GM12873 (cell line): ENCODE measurements at regions not wholly inside any gene's neighbourhood (a gene's known extent, or its start where the extent isn't known, plus 50 kb on each side); places are given as distances from the start of the nearest gene placed in this dataset.

Experiments
- CTCF ChIP-seq: IDR thresholded peaks from 2 replicates; pipeline ENCODE4 v1.5.1; 2012; ENCODE audit warnings: low read depth, mild to moderate bottlenecking, moderate library complexity, low read length, control low read depth; ENCODE audit not compliant: insufficient read depth; ENCODE audit errors: missing control alignments

GRCh38 chr4:14254926-14255325 lies 627.4 kb upstream of the BOD1L1 start:
- TF ChIP-seq CTCF, result no peak

DNA sequence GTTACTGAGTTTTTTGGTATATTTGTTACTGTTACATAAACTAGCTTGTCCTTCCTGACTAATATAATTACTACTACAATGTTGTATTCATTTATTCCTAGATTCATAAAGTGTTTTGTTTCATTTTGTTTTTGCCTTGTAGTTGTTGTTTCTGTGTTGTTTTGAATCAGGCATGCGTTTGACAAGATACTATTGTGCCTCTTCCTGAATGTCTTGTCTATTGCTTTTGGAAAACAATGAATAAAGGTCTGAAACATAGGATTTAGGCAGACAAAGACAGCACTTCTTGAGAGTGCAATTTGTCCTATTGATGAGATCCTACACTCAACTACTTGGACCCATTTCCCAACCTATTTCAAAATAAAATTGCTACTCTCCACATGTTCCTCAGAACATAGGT lies 630.4 kb upstream of the BOD1L1 start:
- TF ChIP-seq CTCF, result no peak

- no peak for TF ChIP-seq CTCF
These were observed 632.4 kb upstream of the BOD1L1 start for GRCh38 chr4:14259936-14260335.

DNA sequence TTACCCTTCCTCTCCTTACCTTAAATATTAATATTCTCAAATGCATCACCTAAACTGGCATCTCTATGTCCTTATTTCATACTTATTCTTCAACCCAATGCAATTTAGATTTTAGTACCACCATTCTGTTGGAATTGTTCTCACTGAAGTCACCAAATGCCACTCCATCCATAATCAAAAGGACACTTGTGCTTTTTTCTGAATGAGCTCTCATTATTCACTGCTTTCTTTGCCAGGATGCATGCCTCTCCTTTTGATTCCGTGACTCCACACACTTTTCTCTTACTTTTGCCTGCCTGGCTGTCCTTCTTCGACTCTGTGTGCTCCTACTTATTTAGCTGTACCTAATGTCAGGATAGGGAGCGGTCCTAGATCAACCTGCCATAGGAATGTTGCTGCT lies 633.1 kb upstream of the BOD1L1 start:
- TF ChIP-seq CTCF, result no peak

- TF ChIP-seq CTCF, result no peak
These were observed 634.7 kb upstream of the BOD1L1 start for GRCh38 chr4:14262221-14262620.

GRCh38 chr4:14264437-14264836 lies 636.9 kb upstream of the BOD1L1 start:
- TF ChIP-seq CTCF, result no peak

DNA sequence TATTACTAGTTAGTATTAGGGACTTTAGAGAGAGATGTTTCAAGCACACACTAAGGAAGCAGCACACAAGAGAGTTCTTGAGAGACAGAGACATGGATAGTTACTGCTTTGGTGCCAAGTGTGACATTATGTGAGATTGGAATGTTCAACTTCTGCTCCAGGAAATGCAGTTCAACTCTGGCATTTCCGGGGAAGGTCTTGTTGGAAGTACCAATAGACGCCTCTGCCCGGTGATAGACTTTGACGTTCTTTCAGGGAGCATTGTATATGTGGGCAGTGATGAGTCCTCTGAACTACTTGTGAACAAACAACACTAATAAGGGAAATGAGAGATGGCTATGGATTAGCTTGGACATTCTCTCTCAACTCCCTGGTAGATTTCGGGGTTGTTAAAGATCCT lies 638.1 kb upstream of the BOD1L1 start:
- no peak for TF ChIP-seq CTCF
